GM12872 (cell line): ENCODE measurements at regions not wholly inside any gene's neighbourhood (a gene's known extent, or its start where the extent isn't known, plus 50 kb on each side); places are given as distances from the start of the nearest gene placed in this dataset.

Experiments
- TF ChIP-seq, protein P1 (sequence below): IDR thresholded peaks from 3 replicates; pipeline ENCODE4 v1.5.1; 2011; ENCODE audit warnings: low read depth, mild to moderate bottlenecking, low read length, moderate library complexity; ENCODE audit not compliant: insufficient read depth

DNA sequence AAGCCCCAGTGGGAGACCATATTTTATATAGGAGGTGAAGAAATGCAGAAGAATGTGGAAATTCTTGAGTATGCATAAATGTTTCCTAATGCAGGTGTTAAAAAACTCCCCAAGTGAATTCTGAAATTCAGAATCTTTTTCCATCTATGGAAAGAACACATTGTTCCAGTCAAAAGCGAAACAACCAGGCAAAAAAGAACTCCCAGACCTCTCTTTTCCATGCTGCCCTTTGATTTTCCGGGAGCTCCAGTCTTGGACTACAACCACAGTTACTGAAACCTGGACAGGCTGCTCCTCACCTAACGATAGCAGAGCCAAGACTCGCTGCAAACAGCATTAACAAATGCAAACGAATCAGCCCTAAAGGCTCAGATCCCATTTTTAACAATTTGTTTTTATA is 108.7 kb upstream of the CNKSR3 start:
- TF ChIP-seq, protein P1, sequence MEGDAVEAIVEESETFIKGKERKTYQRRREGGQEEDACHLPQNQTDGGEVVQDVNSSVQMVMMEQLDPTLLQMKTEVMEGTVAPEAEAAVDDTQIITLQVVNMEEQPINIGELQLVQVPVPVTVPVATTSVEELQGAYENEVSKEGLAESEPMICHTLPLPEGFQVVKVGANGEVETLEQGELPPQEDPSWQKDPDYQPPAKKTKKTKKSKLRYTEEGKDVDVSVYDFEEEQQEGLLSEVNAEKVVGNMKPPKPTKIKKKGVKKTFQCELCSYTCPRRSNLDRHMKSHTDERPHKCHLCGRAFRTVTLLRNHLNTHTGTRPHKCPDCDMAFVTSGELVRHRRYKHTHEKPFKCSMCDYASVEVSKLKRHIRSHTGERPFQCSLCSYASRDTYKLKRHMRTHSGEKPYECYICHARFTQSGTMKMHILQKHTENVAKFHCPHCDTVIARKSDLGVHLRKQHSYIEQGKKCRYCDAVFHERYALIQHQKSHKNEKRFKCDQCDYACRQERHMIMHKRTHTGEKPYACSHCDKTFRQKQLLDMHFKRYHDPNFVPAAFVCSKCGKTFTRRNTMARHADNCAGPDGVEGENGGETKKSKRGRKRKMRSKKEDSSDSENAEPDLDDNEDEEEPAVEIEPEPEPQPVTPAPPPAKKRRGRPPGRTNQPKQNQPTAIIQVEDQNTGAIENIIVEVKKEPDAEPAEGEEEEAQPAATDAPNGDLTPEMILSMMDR: no peak

DNA sequence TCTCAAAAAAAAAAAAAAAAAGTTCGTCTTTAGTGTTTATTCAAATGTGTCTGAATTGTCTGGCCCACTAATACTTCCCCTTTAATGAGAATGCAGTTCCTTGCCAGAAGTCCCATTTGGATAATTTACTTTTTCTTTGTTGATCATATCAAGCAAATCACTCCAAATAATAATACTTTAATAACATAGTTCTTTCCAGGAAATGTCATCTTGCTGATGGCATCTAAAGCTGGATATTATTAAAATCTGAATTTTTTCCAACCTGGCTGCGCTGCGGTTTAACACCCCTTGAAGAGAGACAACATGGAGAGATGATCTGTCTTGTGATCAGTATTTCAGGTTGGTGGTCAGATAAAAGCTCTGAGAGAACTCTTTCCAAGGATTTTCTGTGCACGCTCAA is 111.2 kb upstream of the CNKSR3 start:
- TF ChIP-seq, protein P1: no peak

DNA sequence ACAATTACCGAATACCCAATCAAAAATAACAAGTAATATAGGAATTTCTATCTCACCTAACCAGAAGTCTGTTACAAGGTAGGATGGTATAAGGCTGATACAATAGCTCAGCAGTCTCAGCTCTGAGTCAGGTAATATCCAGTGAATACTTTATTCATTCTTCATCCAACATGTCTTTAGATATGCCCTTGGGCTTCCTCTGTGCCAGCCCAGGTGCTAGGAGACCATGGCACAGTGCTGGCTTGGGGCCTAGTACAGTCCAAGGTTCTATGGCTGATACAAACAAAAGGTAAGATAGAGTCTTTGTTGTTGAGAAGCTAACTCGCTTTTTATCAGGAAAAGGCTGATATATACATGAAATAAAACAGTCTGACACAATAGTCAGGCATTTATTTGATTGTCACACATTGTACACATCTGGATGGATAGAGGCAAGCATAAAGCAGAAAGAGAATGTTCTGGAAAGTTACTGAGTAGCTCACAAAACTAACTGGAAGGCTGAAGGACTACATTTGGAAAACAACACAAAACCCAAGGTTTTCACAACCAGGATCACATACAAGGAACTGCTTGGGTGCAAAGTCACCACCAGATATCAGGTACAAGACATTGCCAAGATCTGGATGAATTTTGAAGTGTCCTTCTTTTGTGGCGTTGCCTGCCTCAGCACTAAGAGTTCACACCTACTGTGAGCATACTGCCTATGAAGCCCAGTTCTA is 110.4 kb upstream of the SCAF8 start:
- TF ChIP-seq, protein P1: no peak

DNA sequence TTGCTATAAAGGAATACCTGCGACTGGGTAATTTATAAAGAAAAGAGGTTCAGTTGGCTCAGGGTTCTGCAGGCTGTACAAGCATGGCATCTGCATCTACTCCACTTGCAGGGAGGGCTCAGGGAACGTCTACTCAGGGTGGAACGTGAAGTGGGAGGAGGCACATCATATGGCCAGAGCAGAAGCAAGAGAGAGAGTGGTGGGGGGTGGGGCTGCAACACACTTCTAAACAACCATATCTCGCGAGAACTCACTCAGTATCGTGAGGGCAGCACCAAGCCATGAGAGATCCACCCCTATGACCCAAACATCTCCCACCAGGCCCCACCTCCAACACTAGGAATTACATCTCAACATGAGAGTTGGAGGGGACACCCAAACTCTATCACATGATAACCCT is 109.8 kb upstream of the SCAF8 start:
- TF ChIP-seq, protein P1: no peak

DNA sequence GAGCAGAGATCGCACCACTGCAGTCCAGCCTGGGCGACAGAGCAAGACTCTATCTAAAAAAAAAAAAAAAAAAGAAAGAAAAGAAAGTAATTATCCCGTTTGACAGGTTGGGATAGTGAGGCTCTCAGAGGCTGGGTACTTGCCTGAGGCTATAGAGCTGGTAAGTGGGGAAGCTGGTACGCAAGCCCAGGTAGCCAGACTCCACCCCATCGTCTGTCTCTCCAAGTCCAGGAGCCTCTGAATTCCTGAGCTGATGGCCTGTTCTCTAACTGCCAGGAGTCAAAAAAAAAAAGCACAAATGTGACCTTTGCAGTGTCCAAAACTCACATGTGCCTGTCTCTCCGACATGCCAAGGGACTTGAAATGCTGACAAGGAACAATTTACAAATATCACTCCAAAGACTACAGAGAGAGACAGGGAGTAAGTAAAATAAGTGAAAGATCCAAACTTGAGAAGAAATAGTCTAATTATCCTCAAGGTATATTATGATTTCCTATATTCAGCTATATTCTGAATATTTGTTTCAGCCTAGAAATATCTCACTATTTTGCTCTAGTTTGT is 109.1 kb upstream of the SCAF8 start:
- TF ChIP-seq, protein P1: no peak

DNA sequence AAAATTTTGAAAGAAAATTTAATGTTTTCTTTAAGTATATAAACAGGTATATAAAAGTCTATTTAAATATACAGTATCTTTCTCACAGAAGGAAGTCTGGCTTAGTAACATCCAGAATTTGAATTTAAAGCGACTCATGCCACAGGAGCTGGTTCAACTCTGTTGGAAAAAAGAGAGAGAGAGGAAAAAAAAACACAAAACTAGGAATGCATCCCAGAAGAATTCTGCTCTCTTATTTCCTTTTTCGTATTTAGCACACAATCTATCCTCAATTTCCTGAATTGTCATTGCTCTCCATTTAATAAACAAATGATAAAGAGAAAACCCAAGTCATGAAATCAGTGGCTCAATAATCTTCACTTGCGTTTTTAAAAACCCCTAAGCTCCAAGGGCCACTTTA is 107.5 kb upstream of the SCAF8 start:
- TF ChIP-seq, protein P1: no peak

DNA sequence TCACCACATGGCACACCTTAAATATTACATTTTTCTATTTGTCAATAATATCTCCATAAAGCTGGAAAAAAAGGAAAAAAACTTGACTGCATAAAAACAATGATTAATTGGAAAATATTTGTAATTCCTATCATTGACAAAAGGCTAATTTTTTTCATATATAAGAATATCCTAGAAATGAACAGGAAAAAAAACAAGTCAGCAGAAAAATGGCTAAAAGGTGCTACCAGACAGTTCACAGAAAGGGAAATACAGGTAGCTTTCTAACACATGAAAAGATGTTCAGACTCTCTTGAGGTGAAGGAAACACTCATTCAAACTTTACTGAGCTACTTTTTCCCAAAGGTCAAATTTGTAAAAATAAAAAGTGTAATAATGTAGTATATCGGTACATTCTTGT is 104.1 kb upstream of the SCAF8 start:
- TF ChIP-seq, protein P1: no peak

DNA sequence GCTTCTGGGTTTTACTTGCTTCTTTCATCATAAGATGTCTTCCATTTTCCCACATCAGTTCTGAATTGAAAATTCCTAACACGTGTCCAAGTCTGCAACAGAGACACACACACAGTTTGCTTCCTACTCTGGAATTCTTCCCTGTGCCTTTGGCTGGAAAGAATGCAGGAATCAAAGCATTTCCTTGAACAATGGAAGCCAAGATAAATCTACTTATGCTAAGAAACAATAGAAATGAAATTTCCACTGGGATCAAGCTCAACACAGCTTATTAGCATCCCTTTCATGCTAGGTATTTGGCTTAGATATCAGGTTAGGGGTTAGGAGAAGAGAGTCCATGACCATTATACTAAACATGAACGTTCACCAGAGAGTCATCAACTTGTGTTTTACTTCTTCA is 101.1 kb upstream of the SCAF8 start:
- TF ChIP-seq, protein P1: no peak
